Upper lobe of right lung (tissue), 1 donor: ENCODE measurements at regions not wholly inside any gene's neighbourhood (a gene's known extent, or its start where the extent isn't known, plus 50 kb on each side); places are given as distances from the start of the nearest gene placed in this dataset. TPM values are rescaled to one million over a fixed set of nuclear protein-coding genes. Genes with fewer than 3 reads are reported as not detected.

ENCODE experiments used
- ATAC-seq: fragments of 200-7000 bp; cut with Tn5 transposase; one replicate; pipeline ENCODE4 v1.9.1; 2020; ENCODE audit warnings: mild to moderate bottlenecking, moderate library complexity
- DNase-seq: peaks from one replicate; pipeline ENCODE4 v3.0.0-alpha.2; 2020
- H3K27ac ChIP-seq: fragments of 200-600 bp; one replicate; pipeline ENCODE4 v1.8.0; 2022
- H3K27me3 ChIP-seq: fragments of 200-600 bp; one replicate; pipeline ENCODE4 v1.8.0; 2022; ENCODE audit warnings: mild to moderate bottlenecking
- H3K36me3 ChIP-seq: fragments of 200-600 bp; one replicate; pipeline ENCODE4 v1.8.0; 2022
- H3K4me1 ChIP-seq: fragments of 200-600 bp; one replicate; pipeline ENCODE4 v1.8.0; 2022
- H3K4me3 ChIP-seq: fragments of 200-600 bp; one replicate; pipeline ENCODE4 v1.8.0; 2022; ENCODE audit warnings: mild to moderate bottlenecking
- H3K9me3 ChIP-seq: fragments of 200-600 bp; one replicate; pipeline ENCODE4 v1.8.0; 2022
- CTCF ChIP-seq: fragments of 200-600 bp; IDR thresholded peaks from one replicate; pipeline ENCODE4 v1.8.0; 2022; ENCODE audit warnings: antibody characterized with exemption
- intact Hi-C: fragments of 100-400 bp; cut with DNase I; formaldehyde crosslinking; loops from one replicate; pipeline ENCODE4 v1.11.0; 2022
- microRNA-seq: library from miRNA; unstranded; fragments of <30 nt; microRNA quantifications from one replicate; pipeline ENCODE4 v1.2.0, GENCODE V29; 2020; ENCODE audit warnings: borderline microRNAs expressed
- donor health status: DM: no; HTN: yes; CAD: no; lungs with severe emphysema.

DNA sequence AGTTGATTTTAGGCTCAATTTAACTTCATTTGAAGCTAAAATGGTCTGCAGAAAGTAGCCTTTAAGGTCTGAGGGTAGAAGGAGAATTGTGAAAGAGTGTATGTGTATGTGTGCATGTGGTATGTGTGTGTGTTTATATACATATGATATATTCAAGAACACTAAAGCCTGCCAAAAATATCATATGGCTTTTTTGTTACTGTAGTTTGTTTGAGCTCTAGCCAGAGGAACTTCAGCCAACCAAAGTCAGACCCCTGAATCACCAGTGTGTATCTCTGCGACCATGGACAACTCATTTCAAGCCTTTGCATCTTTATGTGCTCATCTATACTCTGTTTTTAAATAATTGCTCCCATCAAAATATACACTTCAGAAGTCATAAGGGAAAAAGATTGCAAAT is 58.4 kb upstream of the HDAC9 start:
- intact Hi-C loops, result no loop called here
- TF ChIP-seq CTCF, result no peak

GRCh38 chr7:18440934-18441333 is 54.6 kb upstream of the HDAC9 start:
- ATAC-seq, result no peak
- Histone ChIP-seq H3K4me3 (no peak overlapping the region), H3K9me3 (no peaks in the 10 kb centered on the region), H3K4me1 (no peaks in the 10 kb centered on the region), H3K27me3 (no peaks in the 10 kb centered on the region), H3K27ac (no peak overlapping the region), H3K36me3 (no peaks in the 10 kb centered on the region)
- DNase-seq, result no peak
- TF ChIP-seq CTCF, result no peak
- intact Hi-C loops, result no loop called here

More for the DNA sequence above, 58.4 kb upstream of the HDAC9 start:
- H3K9me3 ChIP-seq, result no peaks in the 10 kb centered on the region
- H3K36me3 ChIP-seq, result no peaks in the 10 kb centered on the region
- no peaks in the 10 kb centered on the region for H3K27me3 ChIP-seq
- no peak for DNase-seq
- H3K27ac ChIP-seq, result no peak overlapping the region
- H3K4me1 ChIP-seq, result no peaks in the 10 kb centered on the region
- ATAC-seq, result no peak
- H3K4me3 ChIP-seq, result no peak overlapping the region

DNA sequence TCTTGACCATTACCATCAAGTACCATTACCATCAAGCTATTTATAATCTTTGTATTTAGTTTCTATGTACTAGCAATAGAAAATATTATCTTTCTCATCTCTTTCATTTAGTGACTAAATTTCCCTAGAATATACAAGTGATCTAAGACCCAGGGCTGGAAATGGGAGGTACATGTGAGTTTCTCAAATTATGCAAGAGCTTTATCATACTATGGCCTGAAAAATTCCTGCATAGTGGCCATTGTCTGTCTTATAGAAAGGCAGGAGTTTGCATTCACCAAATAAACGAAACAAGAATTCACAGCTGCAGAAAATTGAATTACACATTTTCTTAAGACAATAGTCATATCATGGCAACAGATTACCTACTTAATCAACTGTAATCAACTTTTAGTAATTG is 50.7 kb upstream of the HDAC9 start:
- TF ChIP-seq CTCF, result no peak
- no peak for DNase-seq
- H3K4me1 ChIP-seq, result no peaks in the 10 kb centered on the region

DNA sequence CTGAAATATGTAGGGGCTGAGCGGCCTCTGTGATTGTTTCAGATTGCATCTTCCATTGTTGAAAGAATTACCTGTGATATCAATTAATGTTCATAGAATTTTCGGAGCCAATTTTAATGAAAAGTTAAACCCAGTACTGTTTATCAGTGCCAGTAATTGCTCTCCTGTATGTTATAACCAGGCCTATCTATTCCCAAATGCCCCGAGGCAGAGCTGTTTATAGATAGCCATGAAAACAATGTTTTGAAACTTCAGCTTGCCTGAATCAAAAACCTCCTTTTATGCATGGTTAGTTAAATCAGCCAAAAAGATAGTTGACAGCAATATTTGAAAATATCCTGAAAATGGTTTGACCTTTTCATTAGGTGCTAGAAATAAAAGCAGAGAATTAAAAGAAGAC is 50.1 kb upstream of the HDAC9 start:
- ATAC-seq (no peak), DNase-seq (no peak)
- Histone ChIP-seq H3K27ac (no peak overlapping the region), H3K4me3 (no peak overlapping the region), H3K27me3 (no peaks in the 10 kb centered on the region), H3K4me1 (no peaks in the 10 kb centered on the region), H3K9me3 (no peaks in the 10 kb centered on the region), H3K36me3 (no peaks in the 10 kb centered on the region)
- intact Hi-C loops, result no loop called here
- no peak for TF ChIP-seq CTCF

More for the DNA sequence above, 50.7 kb upstream of the HDAC9 start:
- no peaks in the 10 kb centered on the region for H3K9me3 ChIP-seq
- no peak for ATAC-seq
- H3K27ac ChIP-seq, result no peak overlapping the region
- H3K4me3 ChIP-seq, result no peak overlapping the region
- H3K36me3 ChIP-seq, result no peaks in the 10 kb centered on the region
- intact Hi-C loops, result no loop called here
- H3K27me3 ChIP-seq, result no peaks in the 10 kb centered on the region

Small RNA genes lying in the stretch of these regions (microRNA-seq; reads per million reads assigned to microRNA genes)
- gene MIR1302-6, result not detected
